Kidney tubule cell (primary cell): ENCODE measurements at regions not wholly inside any gene's neighbourhood (a gene's known extent, or its start where the extent isn't known, plus 50 kb on each side); places are given as distances from the start of the nearest gene placed in this dataset.
A peak's percentile ranks its signal among the peaks of the same experiment; 100 is the strongest.

Source experiments
- DNase-seq: peaks from one replicate; pipeline ENCODE4 v3.0.0-alpha.2; 2018; ENCODE audit warnings: low spot score

- no peak for DNase-seq
Measured at GRCh38 chr3:31048143-31048542, 153.7 kb upstream of the GADL1 start.

- no peak for DNase-seq
Measured at GRCh38 chr3:31050296-31050695, 155.8 kb upstream of the GADL1 start.

- DNase-seq = peak; percentile 71
Measured at GRCh38 chr3:31051226-31051625, 156.8 kb upstream of the GADL1 start.

- no peak for DNase-seq
Measured at GRCh38 chr3:31053299-31053698, 158.8 kb upstream of the GADL1 start.

DNA sequence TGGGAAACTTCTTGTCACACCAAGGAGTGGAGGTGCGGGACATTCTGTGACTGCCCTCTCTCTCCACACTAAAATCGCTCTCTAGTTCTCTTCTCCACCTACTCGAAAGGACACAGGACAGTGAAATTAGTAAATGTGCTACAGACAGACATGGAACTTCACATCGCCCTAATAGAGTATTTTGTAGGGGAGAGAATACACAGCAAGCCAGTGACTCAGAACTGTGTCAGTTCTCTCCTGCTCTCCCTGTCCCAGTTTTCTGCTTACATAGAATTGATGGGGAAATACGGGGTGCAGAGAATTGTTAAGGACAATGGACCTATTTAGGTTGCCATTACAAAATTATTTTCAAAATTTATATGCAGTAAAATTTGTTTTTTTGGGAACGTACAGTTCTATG, 159.6 kb upstream of the GADL1 start:
- DNase-seq = no peak

DNA sequence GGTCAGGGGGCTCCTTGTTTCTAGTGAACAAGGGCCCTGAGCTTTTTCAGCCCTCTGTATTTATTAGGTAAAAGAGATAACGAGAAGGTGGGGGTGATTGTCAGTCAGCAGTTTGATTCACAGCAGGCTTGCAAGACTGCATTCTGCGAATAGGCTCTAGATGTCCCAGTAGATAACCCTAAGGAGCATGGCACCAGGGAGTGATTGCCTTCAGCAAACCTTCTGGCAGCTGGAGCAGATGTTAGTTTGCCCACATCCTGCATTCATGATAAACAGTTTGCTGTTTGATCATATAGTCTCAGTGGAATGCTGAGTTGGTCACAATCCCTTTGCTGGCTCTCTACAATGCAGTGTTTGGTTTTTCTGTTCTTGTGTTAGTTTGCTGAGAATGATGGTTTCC, 161.3 kb upstream of the GADL1 start:
- DNase-seq = no peak

- no peak for DNase-seq
Measured at GRCh38 chr3:31057891-31058290, 163.4 kb upstream of the GADL1 start.

DNA sequence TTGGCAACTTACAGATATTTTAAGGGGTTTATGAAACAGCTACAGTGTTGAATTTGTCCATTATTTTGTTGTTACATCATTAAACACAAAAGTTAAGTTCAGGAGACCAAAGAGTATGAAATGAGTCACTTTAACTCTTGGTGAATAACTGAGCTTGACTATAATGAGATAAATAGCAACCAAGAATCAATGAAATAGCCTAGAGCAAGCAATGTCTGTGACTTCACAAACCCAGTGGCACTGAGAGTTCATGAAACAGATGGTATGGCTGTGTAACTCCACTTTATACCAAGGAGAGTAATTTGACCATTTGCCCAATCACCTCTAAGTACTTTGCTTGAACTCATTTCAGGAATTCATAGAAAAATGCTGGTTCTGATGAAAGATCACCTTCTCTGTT, 169.6 kb upstream of the GADL1 start:
- peak; percentile 39 for DNase-seq

- no peak for DNase-seq
Measured at GRCh38 chr3:31065765-31066164, 171.3 kb upstream of the GADL1 start.

DNA sequence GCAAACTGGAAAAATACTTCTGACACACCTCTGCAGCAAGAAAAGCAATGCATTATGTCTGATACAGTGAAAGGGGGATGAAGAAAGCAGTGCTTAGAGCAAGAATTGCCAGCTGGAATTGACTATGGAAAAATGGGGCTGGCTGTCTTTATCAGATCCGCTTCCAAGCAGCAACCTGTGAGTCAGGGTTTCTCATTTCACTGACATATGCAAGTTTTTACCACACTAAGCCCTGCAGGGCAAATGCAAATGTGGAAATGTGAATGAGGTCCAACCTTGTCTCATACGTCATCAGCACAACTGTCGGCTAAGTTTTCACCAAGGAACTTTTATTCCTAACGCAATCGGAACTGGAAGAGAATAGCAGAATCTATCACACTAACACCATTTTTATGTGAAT, 172.5 kb upstream of the GADL1 start:
- peak; percentile 73 for DNase-seq

DNA sequence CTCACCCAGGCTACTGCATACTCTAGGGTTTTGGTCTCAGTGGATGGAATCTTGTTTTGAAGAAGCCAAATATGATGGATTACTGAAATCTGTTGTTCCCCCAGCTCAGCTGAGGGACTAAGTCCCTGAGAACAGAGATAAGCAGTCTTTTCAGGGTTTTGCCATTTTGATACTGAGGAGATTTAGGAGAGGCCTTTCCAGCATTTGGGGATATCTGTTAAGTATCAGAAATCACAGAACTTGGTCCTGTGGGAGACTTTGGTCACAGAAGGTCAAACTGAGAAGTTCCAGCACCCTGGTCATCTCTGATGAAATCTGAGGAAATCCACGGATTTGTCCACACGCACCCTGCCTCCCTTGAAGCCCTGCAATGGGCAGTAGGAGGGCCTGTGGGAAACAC, 181.0 kb upstream of the GADL1 start:
- no peak for DNase-seq

- DNase-seq = no peak
Measured at GRCh38 chr3:31075876-31076275, 181.4 kb upstream of the GADL1 start.

DNA sequence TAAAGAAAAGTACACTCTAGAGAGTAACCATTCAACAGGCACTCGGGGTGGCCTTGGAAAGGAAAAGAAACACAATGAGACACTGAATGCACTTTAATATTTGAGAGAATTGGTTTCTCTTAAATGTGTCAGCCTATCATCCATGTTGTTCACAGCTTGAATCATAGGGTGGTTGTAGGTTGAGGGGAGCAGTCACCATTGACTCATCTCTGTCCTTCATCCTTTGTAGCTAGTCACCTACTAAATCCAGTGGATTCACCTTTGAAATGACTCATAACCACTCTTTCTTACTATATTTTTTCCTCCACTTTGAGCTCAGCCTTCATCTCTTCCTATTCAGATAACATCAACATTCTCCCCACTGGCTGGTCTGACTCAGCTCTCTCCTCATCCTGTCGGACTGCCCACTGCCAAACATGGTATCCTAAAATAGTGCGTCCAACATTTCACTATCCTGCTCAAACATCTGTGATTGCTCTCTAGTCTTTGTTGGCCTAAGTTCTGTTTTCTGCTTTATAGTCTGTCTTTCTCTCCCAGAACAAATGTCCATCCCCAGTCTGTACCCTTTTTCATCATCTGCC, 182.7 kb upstream of the GADL1 start:
- DNase-seq = peak; percentile 98

DNA sequence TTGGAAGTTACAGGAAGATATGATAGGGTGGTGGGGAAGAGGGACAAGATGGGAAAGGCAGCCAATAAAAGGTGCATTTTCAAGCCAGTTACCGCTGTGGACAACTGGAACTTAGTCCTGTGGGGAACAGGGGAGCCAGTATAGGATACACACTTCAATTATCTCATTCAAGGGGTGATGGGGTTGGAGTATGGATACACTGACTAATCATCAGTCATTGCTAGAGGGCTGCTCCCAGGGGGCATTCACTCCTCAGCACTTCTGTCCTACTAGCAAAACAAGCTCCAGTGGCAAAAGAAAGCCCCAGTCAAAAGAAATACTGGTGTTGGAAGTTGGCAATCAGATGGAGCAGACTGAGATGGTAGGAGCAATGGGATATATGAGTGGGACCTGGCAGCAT, 183.4 kb upstream of the GADL1 start:
- peak; percentile 64 for DNase-seq

GRCh38 chr3:31079689-31080088, 185.2 kb upstream of the GADL1 start:
- DNase-seq = no peak

DNA sequence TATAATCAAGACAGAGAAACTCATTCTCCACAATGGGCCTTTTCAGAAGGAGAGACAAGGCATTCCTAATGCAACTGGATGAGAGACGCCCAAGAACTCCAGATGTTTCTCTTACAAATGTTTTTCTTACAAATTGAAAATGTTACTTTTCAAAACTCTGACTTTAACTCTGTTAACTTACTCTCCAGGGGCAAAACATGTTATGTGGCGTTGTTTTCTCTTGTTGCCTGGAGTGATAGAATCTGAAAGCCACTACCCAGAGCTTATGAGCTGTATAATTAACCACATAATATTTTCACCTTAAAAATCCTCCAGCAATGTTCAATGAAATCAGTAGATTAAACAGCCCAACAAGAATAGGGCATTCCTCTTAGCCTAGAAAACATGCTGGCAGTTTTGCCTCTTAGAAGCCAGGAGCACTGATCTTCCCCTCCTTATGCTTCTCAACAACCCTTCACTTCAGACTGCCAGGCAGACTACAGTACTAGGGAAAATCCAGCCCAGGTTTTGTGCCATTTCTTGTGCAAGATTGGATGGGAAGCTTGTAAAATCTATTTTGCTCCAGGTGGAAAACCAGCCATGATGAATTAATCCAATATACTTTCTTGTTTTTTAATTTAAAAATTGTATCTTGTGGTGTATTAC, 186.7 kb upstream of the GADL1 start:
- DNase-seq = no peak

DNA sequence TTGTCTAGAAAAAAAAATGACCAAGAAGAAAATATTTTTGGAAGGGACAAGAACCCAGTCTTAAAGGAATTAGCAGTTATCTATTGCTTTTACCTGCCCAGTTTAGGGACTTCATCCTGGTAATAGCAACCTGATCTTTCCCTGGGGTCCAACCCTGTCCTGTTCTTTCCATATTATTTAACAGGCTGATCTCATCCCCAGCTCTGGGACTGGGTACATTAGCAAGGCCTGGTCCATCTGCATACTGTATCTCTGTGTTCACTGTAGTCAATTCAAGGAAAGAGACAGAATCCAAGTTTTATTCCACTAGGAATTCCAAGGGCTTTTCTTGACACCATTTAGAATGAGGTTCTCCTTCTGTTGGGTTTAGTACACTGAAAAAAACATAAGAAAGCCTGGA, 191.7 kb upstream of the GADL1 start:
- no peak for DNase-seq

- DNase-seq = no peak
Measured at GRCh38 chr3:31086698-31087097, 192.2 kb upstream of the GADL1 start.

- DNase-seq = no peak
Measured at GRCh38 chr3:31091748-31092147, 197.3 kb upstream of the GADL1 start.

GRCh38 chr3:31092748-31093589, 198.5 kb upstream of the GADL1 start:
- DNase-seq = peak; percentile 68

GRCh38 chr3:31093606-31094005, 199.1 kb upstream of the GADL1 start:
- no peak for DNase-seq

DNA sequence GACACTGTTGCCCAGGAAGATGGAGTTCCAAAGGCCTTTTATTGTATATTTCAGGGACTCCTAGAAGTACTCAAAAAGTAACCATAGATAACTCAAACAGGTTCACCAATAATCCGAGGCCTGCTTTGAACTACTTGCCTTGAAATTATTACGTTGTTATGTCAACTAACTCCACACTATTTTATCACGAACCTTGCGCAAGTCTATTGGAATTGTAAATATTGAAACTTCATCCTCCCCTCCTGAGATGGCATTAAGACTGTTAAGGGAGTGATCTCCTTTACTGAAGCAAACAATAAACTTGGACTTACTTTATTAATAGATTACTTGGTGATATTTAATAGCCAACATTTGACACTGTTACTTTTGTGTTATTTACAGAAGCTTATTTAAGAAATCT, 199.6 kb upstream of the GADL1 start:
- DNase-seq = no peak

GRCh38 chr3:31095255-31095654, 200.8 kb upstream of the GADL1 start:
- no peak for DNase-seq
